Neural cell (in vitro differentiated cells): ENCODE measurements at regions not wholly inside any gene's neighbourhood (a gene's known extent, or its start where the extent isn't known, plus 50 kb on each side); places are given as distances from the start of the nearest gene placed in this dataset.

Experiments used
- H2AFZ ChIP-seq: fragments of 200-600, 300-800 bp; sonication (generic), shearing (Covaris generic); 2 replicates; pipeline ENCODE4 v1.6.0; 2014; ENCODE audit warnings: low read depth, mild to moderate bottlenecking, antibody characterized with exemption, low read length, moderate library complexity
- H3F3A ChIP-seq: fragments of 200-600 bp; shearing (Covaris generic); 2 replicates; pipeline ENCODE4 v1.6.1; 2016; ENCODE audit warnings: mild to moderate bottlenecking, moderate library complexity, mixed read lengths, antibody characterized with exemption, low read length; ENCODE audit not compliant: insufficient read depth, poor library complexity, severe bottlenecking
- H3K27ac ChIP-seq: fragments of 200-600, 300-800 bp; sonication (generic), shearing (Covaris generic); 2 replicates; pipeline ENCODE4 v1.5.1; 2014; ENCODE audit warnings: mild to moderate bottlenecking, low read length, moderate library complexity
- H3K27me3 ChIP-seq: fragments of 300-800, 200-600 bp; sonication (generic), shearing (Covaris generic); 2 replicates; pipeline ENCODE4 v1.6.0; 2014; ENCODE audit warnings: mild to moderate bottlenecking, low read depth, low read length, moderate library complexity; ENCODE audit not compliant: insufficient read depth
- H3K36me3 ChIP-seq: fragments of 300-800, 200-600 bp; sonication (generic), shearing (Covaris generic); 2 replicates; pipeline ENCODE4 v1.5.1; 2014; ENCODE audit warnings: mild to moderate bottlenecking, antibody characterized with exemption, low read length, moderate library complexity; ENCODE audit not compliant: insufficient read depth
- H3K4me2 ChIP-seq: fragments of 300-800, 200-600 bp; sonication (generic), shearing (Covaris generic); 2 replicates; pipeline ENCODE4 v1.6.0; 2014; ENCODE audit warnings: mild to moderate bottlenecking, low read length
- H3K4me3 ChIP-seq: fragments of 300-800, 200-600 bp; sonication (generic), shearing (Covaris generic); 2 replicates; pipeline ENCODE4 v1.5.1; 2014; ENCODE audit warnings: mild to moderate bottlenecking, low read length, moderate library complexity
- H3K79me2 ChIP-seq: fragments of 200-600 bp; shearing (Covaris generic); replicated peaks from 2 replicates; pipeline ENCODE4 v1.6.0; 2014; ENCODE audit warnings: mild to moderate bottlenecking, low read length, moderate library complexity; ENCODE audit not compliant: insufficient read depth
- H3K9ac ChIP-seq: fragments of 300-800, 200-600 bp; sonication (generic), shearing (Covaris generic); 2 replicates; pipeline ENCODE4 v1.6.1; 2016; ENCODE audit warnings: mild to moderate bottlenecking, low read length, mixed read lengths
- H3K9me2 ChIP-seq: fragments of 200-600 bp; shearing (Covaris generic); 2 replicates; pipeline ENCODE4 v1.6.1; 2016; ENCODE audit warnings: mild to moderate bottlenecking, low read length, mixed read lengths; ENCODE audit not compliant: insufficient read depth
- H3K9me3 ChIP-seq: fragments of 200-600, 300-800 bp; sonication (generic), shearing (Covaris generic); 2 replicates; pipeline ENCODE4 v1.6.1; 2016; ENCODE audit warnings: mild to moderate bottlenecking, mixed run types, low read length, moderate library complexity, mixed read lengths
- H4K20me1 ChIP-seq: fragments of 200-600 bp; shearing (Covaris generic); 2 replicates; pipeline ENCODE4 v1.6.1; 2016; ENCODE audit warnings: mild to moderate bottlenecking, mixed run types; ENCODE audit not compliant: insufficient read depth
- CTCF ChIP-seq: fragments of 450-650 bp; IDR thresholded peaks from 2 replicates; pipeline ENCODE4 v1.5.1; 2014; ENCODE audit warnings: antibody characterized with exemption, mild to moderate bottlenecking, moderate library complexity; ENCODE audit not compliant: poor library complexity, severe bottlenecking
- EP300 ChIP-seq: fragments of 450-650 bp; conservative IDR thresholded peaks from 2 replicates; pipeline ENCODE4 v1.6.1; 2014; ENCODE audit warnings: antibody characterized with exemption, mild to moderate bottlenecking, moderate library complexity; ENCODE audit not compliant: poor library complexity, severe bottlenecking
- EZH2 ChIP-seq: fragments of 200-600, 300-800 bp; shearing (Covaris generic), sonication (generic); IDR thresholded peaks from 2 replicates; pipeline ENCODE4 v1.6.1; 2014; ENCODE audit warnings: antibody characterized with exemption, low read length, borderline replicate concordance, mild to moderate bottlenecking; ENCODE audit not compliant: insufficient read depth, poor library complexity, severe bottlenecking
- MXI1 ChIP-seq: fragments of 450-650 bp; conservative IDR thresholded peaks from 2 replicates; pipeline ENCODE4 v1.6.1; 2014; ENCODE audit warnings: antibody characterized with exemption, mild to moderate bottlenecking; ENCODE audit not compliant: poor library complexity, severe bottlenecking
- POLR2AphosphoS5 ChIP-seq: IDR thresholded peaks from 2 replicates; pipeline ENCODE4 v1.6.1; 2012
- RAD21 ChIP-seq: fragments of 450-650 bp; conservative IDR thresholded peaks from 2 replicates; pipeline ENCODE4 v1.6.1; 2014; ENCODE audit warnings: antibody characterized with exemption, mild to moderate bottlenecking, moderate library complexity
- REST ChIP-seq: IDR thresholded peaks from 2 replicates; pipeline ENCODE4 v1.6.1; 2012; ENCODE audit warnings: borderline replicate concordance
- SMC3 ChIP-seq: fragments of 450-650 bp; conservative IDR thresholded peaks from 2 replicates; pipeline ENCODE4 v1.6.1; 2014; ENCODE audit warnings: antibody characterized with exemption, mild to moderate bottlenecking, moderate library complexity; ENCODE audit not compliant: poor library complexity
- TAF1 ChIP-seq: IDR thresholded peaks from 2 replicates; pipeline ENCODE4 v1.6.1; 2012; ENCODE audit warnings: low read depth

GRCh38 chr18:68500556-68500955, 214.4 kb downstream of the TMX3 start:
- H3K9me2 ChIP-seq: no peaks in the 10 kb centered on the region
- no peak overlapping the region for H3K4me3 ChIP-seq
- H2AFZ ChIP-seq: no peak overlapping the region
- H3K27me3 ChIP-seq: no peaks in the 10 kb centered on the region
- H3F3A ChIP-seq: peaks cover 2% of the 10 kb centered on the region
- H3K4me2 ChIP-seq: no peak overlapping the region
- no peak for TF ChIP-seq EP300
- TF ChIP-seq REST: no peak
- no peak for TF ChIP-seq POLR2AphosphoS5
- no peak for TF ChIP-seq RAD21
- no peak for TF ChIP-seq SMC3
- TF ChIP-seq EZH2: no peak
- no peak for TF ChIP-seq MXI1
- no peak for TF ChIP-seq CTCF
- no peak for TF ChIP-seq TAF1
- no peak overlapping the region for H3K27ac ChIP-seq
- H4K20me1 ChIP-seq: no peaks in the 10 kb centered on the region
- no peak overlapping the region for H3K9ac ChIP-seq
- H3K36me3 ChIP-seq: no peaks in the 10 kb centered on the region
- H3K9me3 ChIP-seq: no peaks in the 10 kb centered on the region
- no peaks in the 10 kb centered on the region for H3K79me2 ChIP-seq

GRCh38 chr18:68499141-68499540, 215.8 kb downstream of the TMX3 start:
- Histone ChIP-seq H3K36me3 (no peaks in the 10 kb centered on the region), H3K27ac (no peak overlapping the region), H3K9ac (no peak overlapping the region), H4K20me1 (no peaks in the 10 kb centered on the region), H3K9me2 (no peaks in the 10 kb centered on the region), H3K9me3 (no peaks in the 10 kb centered on the region), H3K79me2 (no peaks in the 10 kb centered on the region), H3F3A (no peaks in the 10 kb centered on the region), H3K27me3 (no peaks in the 10 kb centered on the region), H3K4me3 (no peak overlapping the region), H3K4me2 (no peak overlapping the region), H2AFZ (no peak overlapping the region)
- TF ChIP-seq RAD21 (no peak), EZH2 (no peak), SMC3 (no peak)

- Histone ChIP-seq H3K9me3 (no peaks in the 10 kb centered on the region), H2AFZ (no peak overlapping the region), H3K36me3 (no peaks in the 10 kb centered on the region), H4K20me1 (no peaks in the 10 kb centered on the region), H3K4me3 (no peak overlapping the region), H3K79me2 (no peaks in the 10 kb centered on the region), H3K27me3 (no peaks in the 10 kb centered on the region), H3K9ac (no peak overlapping the region), H3F3A (no peaks in the 10 kb centered on the region), H3K9me2 (no peaks in the 10 kb centered on the region), H3K27ac (no peak overlapping the region), H3K4me2 (no peak overlapping the region)
- TF ChIP-seq TAF1 (no peak), RAD21 (no peak), EP300 (no peak), EZH2 (no peak), SMC3 (no peak), MXI1 (no peak), REST (no peak), CTCF (no peak), POLR2AphosphoS5 (no peak)
These were observed 216.3 kb downstream of the TMX3 start for GRCh38 chr18:68498636-68499035.
